DND-41 (cell line): ENCODE measurements at regions not wholly inside any gene's neighbourhood (a gene's known extent, or its start where the extent isn't known, plus 50 kb on each side); places are given as distances from the start of the nearest gene placed in this dataset.

Source experiments
- CTCF ChIP-seq: IDR thresholded peaks from 2 replicates; pipeline ENCODE4 v1.5.1; 2012; ENCODE audit warnings: borderline replicate concordance, low read length, moderate library complexity, mild to moderate bottlenecking; ENCODE audit not compliant: poor library complexity, severe bottlenecking; ENCODE audit errors: extremely low read depth
- EZH2 ChIP-seq: IDR thresholded peaks from 3 replicates; pipeline ENCODE4 v1.6.1; 2012; ENCODE audit warnings: borderline replicate concordance, low read depth, mild to moderate bottlenecking, moderate library complexity, low read length, inconsistent platforms; ENCODE audit not compliant: severe bottlenecking

- TF ChIP-seq CTCF (no peak), EZH2 (no peak)
Observed at GRCh38 chr1:229984310-229984991, 82.6 kb upstream of the GALNT2 start.
